CD14-positive monocyte (primary cell): ENCODE measurements at regions not wholly inside any gene's neighbourhood (a gene's known extent, or its start where the extent isn't known, plus 50 kb on each side); places are given as distances from the start of the nearest gene placed in this dataset.

Source experiments
- DNase-seq, 3 donors: peaks; one replicate each; pipeline ENCODE4 v3.0.0-alpha.2; 2011 to 2022
- H2AFZ ChIP-seq: 2 replicates; pipeline ENCODE4 v1.6.0; 2012; ENCODE audit warnings: mild to moderate bottlenecking, low read depth, low read length, inconsistent platforms; ENCODE audit not compliant: insufficient read depth, poor library complexity, severe bottlenecking
- H3K27ac ChIP-seq, 2 donors: 1 replicate in 1 of 2; 2 replicates in 1 of 2; pipeline ENCODE4 v1.5.1; 2012 to 2013; ENCODE audit warnings: low read length in 2 of 2, control low read depth in 1 of 2, inconsistent platforms in 1 of 2, low read depth in 1 of 2, mild to moderate bottlenecking in 1 of 2
- H3K27me3 ChIP-seq, 2 donors: one replicate each; pipeline versions ENCODE4 v1.6.0 to v1.6.1; 2011 to 2013; ENCODE audit warnings: low read length in 2 of 2; ENCODE audit not compliant: control insufficient read depth in 2 of 2, insufficient read depth in 2 of 2
- H3K36me3 ChIP-seq, 2 donors: replicated peaks in 1 of 2; 1 replicate in 1 of 2; 2 replicates in 1 of 2; pipeline versions ENCODE4 v1.5.1 to v1.6.1; 2012 to 2013; ENCODE audit warnings: low read length in 2 of 2, control low read depth in 1 of 2, inconsistent platforms in 1 of 2, mild to moderate bottlenecking in 1 of 2; ENCODE audit not compliant: insufficient read depth in 2 of 2, control insufficient read depth in 1 of 2
- H3K4me1 ChIP-seq, 2 donors: 1 replicate in 1 of 2; 2 replicates in 1 of 2; pipeline versions ENCODE4 v1.5.1 to v1.6.1; 2012 to 2013; ENCODE audit warnings: low read length in 2 of 2, control low read depth in 1 of 2, inconsistent platforms in 1 of 2, mild to moderate bottlenecking in 1 of 2, moderate library complexity in 1 of 2; ENCODE audit not compliant: insufficient read depth in 2 of 2, control insufficient read depth in 1 of 2
- H3K4me2 ChIP-seq: replicated peaks from 2 replicates; pipeline ENCODE3; 2012; ENCODE audit warnings: low read length, moderate library complexity, mild to moderate bottlenecking; ENCODE audit not compliant: poor library complexity, severe bottlenecking; ENCODE audit errors: extremely low read depth
- H3K4me3 ChIP-seq, 3 experiments: fragments of 200-600 bp in 1 of 3; sonication (generic) in 1 of 3; replicated peaks in 1 of 3; 1 replicate in 2 of 3; 2 replicates in 1 of 3; pipeline ENCODE4 v1.5.1; 2011 to 2013; ENCODE audit warnings: low read length in 3 of 3, mild to moderate bottlenecking in 3 of 3, control low read depth in 2 of 3, low read depth in 2 of 3, inconsistent platforms in 1 of 3, moderate library complexity in 1 of 3
- H3K79me2 ChIP-seq: 2 replicates; pipeline ENCODE4 v1.6.0; 2012; ENCODE audit warnings: mild to moderate bottlenecking, control low read depth, inconsistent platforms, low read length, moderate library complexity; ENCODE audit not compliant: insufficient read depth
- H3K9ac ChIP-seq: 2 replicates; pipeline ENCODE4 v1.6.0; 2017; ENCODE audit warnings: low read length, mild to moderate bottlenecking; ENCODE audit not compliant: insufficient read depth, poor library complexity, severe bottlenecking
- H3K9me3 ChIP-seq, 2 donors: replicated peaks in 1 of 2; 1 replicate in 1 of 2; 2 replicates in 1 of 2; pipeline versions ENCODE4 v1.5.1 to v1.6.1; 2012 to 2013; ENCODE audit warnings: low read length in 2 of 2, control low read depth in 1 of 2; ENCODE audit not compliant: control insufficient read depth in 1 of 2, insufficient read depth in 1 of 2
- H4K20me1 ChIP-seq: 2 replicates; pipeline ENCODE4 v1.6.0; 2012; ENCODE audit warnings: mild to moderate bottlenecking, low read length, control low read depth, moderate library complexity; ENCODE audit not compliant: insufficient read depth
- H3K27ac Mint-ChIP-seq, 7 donors: one replicate each; pipeline ENCODE4 v1.8.0; 2020; ENCODE audit warnings: mild to moderate bottlenecking in 7 of 7, mixed read lengths in 7 of 7, moderate library complexity in 6 of 7, inconsistent platforms in 2 of 7
- H3K27me3 Mint-ChIP-seq, 3 donors: one replicate each; pipeline ENCODE4 v1.8.0; 2021 to 2022; ENCODE audit warnings: low read depth in 3 of 3, mild to moderate bottlenecking in 3 of 3, mixed read lengths in 3 of 3, moderate library complexity in 3 of 3, inconsistent platforms in 1 of 3
- H3K36me3 Mint-ChIP-seq, 2 donors: one replicate each; pipeline ENCODE4 v1.8.0; 2020; ENCODE audit warnings: mixed read lengths in 2 of 2, inconsistent platforms in 1 of 2, mild to moderate bottlenecking in 1 of 2
- H3K4me1 Mint-ChIP-seq: one replicate; pipeline ENCODE4 v1.8.0; 2020; ENCODE audit warnings: mild to moderate bottlenecking, mixed read lengths
- H3K4me3 Mint-ChIP-seq, 2 donors: one replicate each; pipeline ENCODE4 v1.8.0; 2020; ENCODE audit warnings: mild to moderate bottlenecking in 2 of 2, mixed read lengths in 2 of 2, moderate library complexity in 1 of 2
- H3K9me3 Mint-ChIP-seq, 7 donors: one replicate each; pipeline ENCODE4 v1.8.0; 2020 to 2022; ENCODE audit warnings: mixed read lengths in 7 of 7, mild to moderate bottlenecking in 6 of 7, moderate library complexity in 6 of 7, inconsistent platforms in 2 of 7
- intact Hi-C, 2 donors: fragments of 100-400 bp; cut with micrococcal nuclease; formaldehyde crosslinking; loops; one replicate each; pipeline versions ENCODE4 v1.15.0 to v1.15.1; 2023
- TF ChIP-seq, protein P1 (sequence below): fragments of 200-600 bp; IDR thresholded peaks from one replicate; pipeline ENCODE4 v1.8.0; 2022; ENCODE audit warnings: antibody characterized with exemption, mild to moderate bottlenecking

DNA sequence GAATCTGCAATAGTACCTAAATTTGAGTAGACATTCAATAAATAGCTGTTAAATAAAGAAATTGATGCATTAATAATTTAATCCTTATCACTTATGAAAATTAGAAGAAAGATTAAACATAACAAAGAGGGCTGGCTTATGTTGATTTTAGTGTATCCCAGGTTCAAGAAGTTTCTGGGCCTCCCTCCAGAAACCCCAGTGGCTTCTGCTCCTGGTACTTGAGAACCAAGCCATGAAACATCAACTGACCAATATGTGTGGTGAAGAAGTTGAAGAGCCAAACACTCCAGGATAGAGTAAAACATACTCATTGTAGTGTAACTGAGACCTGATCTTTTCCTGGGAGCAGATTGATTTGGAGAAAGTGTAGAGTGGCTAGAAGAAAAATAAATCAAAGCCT lies 1465.7 kb upstream of the PIK3C3 start:
- Mint-ChIP-seq H3K4me3 (no peak overlapping the region), H3K4me1 (no peaks in the 10 kb centered on the region), H3K9me3 (peaks cover 0 to 3% (median 0%) of the 10 kb centered on the region in 7 donors), H3K27me3 (peaks cover 0 to 1% (median 0%) of the 10 kb centered on the region in 3 donors), H3K27ac (no peak overlapping the region), H3K36me3 (no peaks in the 10 kb centered on the region)
- DNase-seq, result no peak
- H4K20me1 ChIP-seq, result no peaks in the 10 kb centered on the region
- no peak overlapping the region for H3K9ac ChIP-seq
- no peak overlapping the region for H3K27ac ChIP-seq
- H3K4me1 ChIP-seq, result no peaks in the 10 kb centered on the region
- H3K36me3 ChIP-seq, result no peaks in the 10 kb centered on the region
- TF ChIP-seq, protein P1, sequence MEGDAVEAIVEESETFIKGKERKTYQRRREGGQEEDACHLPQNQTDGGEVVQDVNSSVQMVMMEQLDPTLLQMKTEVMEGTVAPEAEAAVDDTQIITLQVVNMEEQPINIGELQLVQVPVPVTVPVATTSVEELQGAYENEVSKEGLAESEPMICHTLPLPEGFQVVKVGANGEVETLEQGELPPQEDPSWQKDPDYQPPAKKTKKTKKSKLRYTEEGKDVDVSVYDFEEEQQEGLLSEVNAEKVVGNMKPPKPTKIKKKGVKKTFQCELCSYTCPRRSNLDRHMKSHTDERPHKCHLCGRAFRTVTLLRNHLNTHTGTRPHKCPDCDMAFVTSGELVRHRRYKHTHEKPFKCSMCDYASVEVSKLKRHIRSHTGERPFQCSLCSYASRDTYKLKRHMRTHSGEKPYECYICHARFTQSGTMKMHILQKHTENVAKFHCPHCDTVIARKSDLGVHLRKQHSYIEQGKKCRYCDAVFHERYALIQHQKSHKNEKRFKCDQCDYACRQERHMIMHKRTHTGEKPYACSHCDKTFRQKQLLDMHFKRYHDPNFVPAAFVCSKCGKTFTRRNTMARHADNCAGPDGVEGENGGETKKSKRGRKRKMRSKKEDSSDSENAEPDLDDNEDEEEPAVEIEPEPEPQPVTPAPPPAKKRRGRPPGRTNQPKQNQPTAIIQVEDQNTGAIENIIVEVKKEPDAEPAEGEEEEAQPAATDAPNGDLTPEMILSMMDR, result no peak
- H3K79me2 ChIP-seq, result no peaks in the 10 kb centered on the region
- H3K4me2 ChIP-seq, result no peak overlapping the region
- H2AFZ ChIP-seq, result no peak overlapping the region
- no peaks in the 10 kb centered on the region for H3K9me3 ChIP-seq
- intact Hi-C loops, result no loop called here
- H3K4me3 ChIP-seq, result no peak overlapping the region
- no peaks in the 10 kb centered on the region for H3K27me3 ChIP-seq

DNA sequence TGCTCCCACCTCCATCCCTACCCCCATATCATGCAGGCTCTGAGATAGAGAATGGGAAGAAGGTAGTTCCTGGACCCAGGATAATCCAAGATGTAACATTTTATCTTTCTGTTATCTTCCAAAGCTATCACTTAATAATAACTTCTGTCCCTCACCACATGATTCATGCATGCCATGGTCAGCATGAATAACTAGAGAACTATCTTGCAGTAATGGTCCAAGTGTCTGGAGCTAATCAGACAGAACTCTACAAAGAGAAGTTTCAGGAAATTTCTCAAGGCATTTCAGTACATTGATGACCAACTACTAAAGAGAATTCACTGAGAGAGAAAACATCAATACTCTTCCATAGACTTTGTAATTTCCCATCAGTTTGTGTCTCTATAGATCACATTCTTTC lies 1469.7 kb upstream of the PIK3C3 start:
- H3K9ac ChIP-seq, result no peak overlapping the region
- no peaks in the 10 kb centered on the region for H3K4me1 ChIP-seq
- no peaks in the 10 kb centered on the region for H3K4me1 Mint-ChIP-seq
- H4K20me1 ChIP-seq, result no peaks in the 10 kb centered on the region
- no peak overlapping the region for H2AFZ ChIP-seq
- intact Hi-C loops, result no loop called here
- no peaks in the 10 kb centered on the region for H3K27me3 ChIP-seq
- H3K36me3 Mint-ChIP-seq, result no peaks in the 10 kb centered on the region
- no peak overlapping the region for H3K4me3 ChIP-seq
- H3K27ac Mint-ChIP-seq, result no peak overlapping the region
- no peak overlapping the region for H3K27ac ChIP-seq
- no peak overlapping the region for H3K4me2 ChIP-seq
- H3K79me2 ChIP-seq, result no peaks in the 10 kb centered on the region
- H3K27me3 Mint-ChIP-seq, result no peaks in the 10 kb centered on the region
- no peak for DNase-seq
- H3K36me3 ChIP-seq, result no peaks in the 10 kb centered on the region
- H3K9me3 ChIP-seq, result no peaks in the 10 kb centered on the region
- TF ChIP-seq, protein P1, result no peak
- H3K4me3 Mint-ChIP-seq, result no peak overlapping the region
- H3K9me3 Mint-ChIP-seq, result peaks cover 0 to 2% (median 0%) of the 10 kb centered on the region in 7 donors
